SK-N-SH treated with all-trans-retinoic acid at 6 μM for 48 hours (cell line): ENCODE measurements at regions not wholly inside any gene's neighbourhood (a gene's known extent, or its start where the extent isn't known, plus 50 kb on each side); places are given as distances from the start of the nearest gene placed in this dataset.

Source experiments
- ATAC-seq: fragments of 200-7000 bp; cut with Tn5 transposase; 3 replicates; pipeline ENCODE4 v1.9.1; 2020; ENCODE audit warnings: mild to moderate bottlenecking, moderate library complexity
- BACH2 ChIP-seq: fragments of 250-450 bp; sonication (Bioruptor Pico); IDR thresholded peaks from 2 replicates; pipeline ENCODE4 v1.9.0; 2021; ENCODE audit warnings: mild to moderate bottlenecking, borderline replicate concordance
- CSDC2 ChIP-seq: fragments of 250-450 bp; sonication (Bioruptor Pico); IDR thresholded peaks from 2 replicates; pipeline ENCODE4 v1.5.0; 2020; ENCODE audit warnings: mild to moderate bottlenecking, moderate library complexity
- ESRRG ChIP-seq: fragments of 250-450 bp; sonication (Bioruptor Pico); IDR thresholded peaks from 2 replicates; pipeline ENCODE4 v1.6.1; 2021; ENCODE audit warnings: mild to moderate bottlenecking
- GLIS3 ChIP-seq: fragments of 250-450 bp; sonication (Bioruptor Pico); IDR thresholded peaks from 2 replicates; pipeline ENCODE4 v1.5.0; 2020; ENCODE audit warnings: mild to moderate bottlenecking, moderate library complexity
- ISL1 ChIP-seq: fragments of 250-450 bp; sonication (Bioruptor Pico); IDR thresholded peaks from 2 replicates; pipeline ENCODE4 v2.1.2; 2022; ENCODE audit warnings: mild to moderate bottlenecking, moderate library complexity
- OSR1 ChIP-seq: fragments of 250-450 bp; sonication (Bioruptor Pico); IDR thresholded peaks from 2 replicates; pipeline ENCODE4 v1.8.0; 2022; ENCODE audit warnings: moderate library complexity, mild to moderate bottlenecking, inconsistent platforms
- PPARA ChIP-seq: fragments of 250-450 bp; sonication (Bioruptor Pico); IDR thresholded peaks from 2 replicates; pipeline ENCODE4 v1.5.0; 2020; ENCODE audit warnings: mild to moderate bottlenecking, borderline replicate concordance
- RARB ChIP-seq: fragments of 250-450 bp; sonication (Bioruptor Pico); IDR thresholded peaks from 2 replicates; pipeline ENCODE4 v1.8.0; 2021; ENCODE audit warnings: mild to moderate bottlenecking, moderate library complexity
- TCF4 ChIP-seq: fragments of 250-450 bp; sonication (Bioruptor Pico); IDR thresholded peaks from 2 replicates; pipeline ENCODE4 v1.8.0; 2021; ENCODE audit warnings: mild to moderate bottlenecking, moderate library complexity, borderline replicate concordance
- TOX ChIP-seq: fragments of 250-450 bp; sonication (Bioruptor Pico); IDR thresholded peaks from 2 replicates; pipeline ENCODE4 v1.8.0; 2021; ENCODE audit warnings: mild to moderate bottlenecking, moderate library complexity, borderline replicate concordance
- ZFP3 ChIP-seq: fragments of 250-450 bp; sonication (Bioruptor Pico); IDR thresholded peaks from 2 replicates; pipeline ENCODE4 v1.5.0; 2020; ENCODE audit warnings: mild to moderate bottlenecking, moderate library complexity
- ZFP30 ChIP-seq: fragments of 450-650 bp; formaldehyde crosslinking; IDR thresholded peaks from 2 replicates; pipeline ENCODE4 v1.5.0; 2022; ENCODE audit warnings: mild to moderate bottlenecking, moderate library complexity
- ZNF565 ChIP-seq: fragments of 450-650 bp; formaldehyde crosslinking; conservative IDR thresholded peaks from 2 replicates; pipeline ENCODE4 v1.5.0; 2020; ENCODE audit warnings: low read depth, mild to moderate bottlenecking, moderate library complexity
- ZNF70 ChIP-seq: fragments of 450-650 bp; formaldehyde crosslinking; IDR thresholded peaks from 2 replicates; pipeline ENCODE4 v1.5.0; 2020; ENCODE audit warnings: mild to moderate bottlenecking, moderate library complexity
- ZNF8 ChIP-seq: fragments of 450-650 bp; formaldehyde crosslinking; IDR thresholded peaks from 2 replicates; pipeline ENCODE4 v1.5.0; 2020; ENCODE audit warnings: mild to moderate bottlenecking, moderate library complexity
- TF ChIP-seq, protein P1 (sequence below): fragments of 250-450 bp; sonication (Bioruptor Pico); IDR thresholded peaks from 2 replicates; pipeline ENCODE4 v1.8.0; 2021; ENCODE audit warnings: low read depth, mild to moderate bottlenecking, moderate library complexity, borderline replicate concordance
- TF ChIP-seq, protein P2 (sequence below): fragments of 250-450 bp; sonication (Bioruptor Pico); IDR thresholded peaks from 2 replicates; pipeline ENCODE4 v1.8.0; 2020; ENCODE audit warnings: mild to moderate bottlenecking, moderate library complexity, borderline replicate concordance
- TF ChIP-seq, protein P3 (sequence below): fragments of 250-450 bp; sonication (Bioruptor Pico); IDR thresholded peaks from 2 replicates; pipeline ENCODE4 v1.5.0; 2020; ENCODE audit warnings: mild to moderate bottlenecking, moderate library complexity

DNA sequence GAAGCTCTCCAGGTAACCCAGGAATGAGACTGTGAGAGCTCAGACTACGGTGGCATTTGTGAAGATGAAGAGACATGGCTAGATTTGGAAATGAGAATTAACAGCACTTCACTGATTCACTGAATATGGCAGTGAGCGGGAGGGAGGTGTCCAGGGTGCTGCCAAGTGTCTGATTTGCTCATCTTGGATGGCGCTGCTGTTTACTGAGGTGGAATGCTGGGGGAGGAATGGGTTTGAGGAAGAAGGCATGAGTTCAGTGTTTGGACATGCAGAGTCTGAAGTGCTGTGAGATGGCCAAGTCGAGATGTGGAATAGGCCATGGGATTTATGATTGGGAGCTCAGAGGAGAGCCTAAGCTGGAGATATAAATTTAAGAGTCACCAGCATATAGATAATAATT lies 437.1 kb upstream of the NPVF start (continued):
- TF ChIP-seq TCF4: no peak
- TF ChIP-seq OSR1 (CRISPR knock-in tag): no peak
- no peak for TF ChIP-seq GLIS3 (CRISPR knock-in tag)

DNA sequence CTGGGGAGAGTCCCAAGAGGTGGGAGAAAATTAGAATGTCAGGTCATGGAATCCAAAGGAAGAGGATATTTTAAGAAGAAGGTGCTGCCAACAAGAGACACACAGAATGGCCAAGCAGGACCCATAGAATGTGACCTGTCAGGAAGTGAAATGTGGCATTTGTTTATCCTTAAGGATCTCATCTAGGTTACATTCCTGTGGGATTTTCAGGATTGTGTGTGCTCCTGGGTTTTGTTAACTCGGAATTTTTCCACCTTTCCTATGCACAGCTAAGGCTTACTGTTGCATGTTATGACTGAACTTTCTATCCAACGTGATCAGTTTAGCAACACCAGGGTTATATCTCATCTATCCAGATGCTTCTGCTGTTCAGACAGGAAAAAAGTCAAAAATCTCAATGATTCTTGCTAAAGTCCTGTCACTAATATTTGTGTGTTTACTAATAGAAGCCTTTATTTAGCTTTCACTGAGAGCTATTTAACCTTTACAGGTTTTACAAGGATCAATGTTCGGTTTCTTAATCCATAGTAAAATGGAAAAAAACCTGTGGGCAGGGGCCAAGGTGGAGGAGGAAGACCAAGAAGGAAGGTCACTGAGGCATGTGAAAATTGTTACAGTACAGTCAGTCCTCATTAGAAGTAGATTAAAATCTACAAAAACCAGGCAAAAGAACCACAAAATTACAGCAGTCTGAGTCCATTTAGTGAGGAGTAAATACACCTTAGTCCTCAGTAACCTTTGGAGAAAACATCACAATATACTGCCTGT lies 437.8 kb upstream of the NPVF start:
- ATAC-seq: no peak
- no peak for TF ChIP-seq GLIS3 (CRISPR knock-in tag)
- TF ChIP-seq, protein P1, sequence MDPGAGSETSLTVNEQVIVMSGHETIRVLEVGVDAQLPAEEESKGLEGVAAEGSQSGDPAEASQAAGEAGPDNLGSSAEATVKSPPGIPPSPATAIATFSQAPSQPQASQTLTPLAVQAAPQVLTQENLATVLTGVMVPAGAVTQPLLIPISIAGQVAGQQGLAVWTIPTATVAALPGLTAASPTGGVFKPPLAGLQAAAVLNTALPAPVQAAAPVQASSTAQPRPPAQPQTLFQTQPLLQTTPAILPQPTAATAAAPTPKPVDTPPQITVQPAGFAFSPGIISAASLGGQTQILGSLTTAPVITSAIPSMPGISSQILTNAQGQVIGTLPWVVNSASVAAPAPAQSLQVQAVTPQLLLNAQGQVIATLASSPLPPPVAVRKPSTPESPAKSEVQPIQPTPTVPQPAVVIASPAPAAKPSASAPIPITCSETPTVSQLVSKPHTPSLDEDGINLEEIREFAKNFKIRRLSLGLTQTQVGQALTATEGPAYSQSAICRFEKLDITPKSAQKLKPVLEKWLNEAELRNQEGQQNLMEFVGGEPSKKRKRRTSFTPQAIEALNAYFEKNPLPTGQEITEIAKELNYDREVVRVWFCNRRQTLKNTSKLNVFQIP: no peak
- TF ChIP-seq ZNF70 (CRISPR knock-in tag): no peak
- TF ChIP-seq ZNF8 (CRISPR knock-in tag): no peak
- TF ChIP-seq TCF4: no peak
- no peak for TF ChIP-seq ESRRG
- no peak for TF ChIP-seq BACH2
- TF ChIP-seq ZFP3: no peak
- TF ChIP-seq, protein P2, sequence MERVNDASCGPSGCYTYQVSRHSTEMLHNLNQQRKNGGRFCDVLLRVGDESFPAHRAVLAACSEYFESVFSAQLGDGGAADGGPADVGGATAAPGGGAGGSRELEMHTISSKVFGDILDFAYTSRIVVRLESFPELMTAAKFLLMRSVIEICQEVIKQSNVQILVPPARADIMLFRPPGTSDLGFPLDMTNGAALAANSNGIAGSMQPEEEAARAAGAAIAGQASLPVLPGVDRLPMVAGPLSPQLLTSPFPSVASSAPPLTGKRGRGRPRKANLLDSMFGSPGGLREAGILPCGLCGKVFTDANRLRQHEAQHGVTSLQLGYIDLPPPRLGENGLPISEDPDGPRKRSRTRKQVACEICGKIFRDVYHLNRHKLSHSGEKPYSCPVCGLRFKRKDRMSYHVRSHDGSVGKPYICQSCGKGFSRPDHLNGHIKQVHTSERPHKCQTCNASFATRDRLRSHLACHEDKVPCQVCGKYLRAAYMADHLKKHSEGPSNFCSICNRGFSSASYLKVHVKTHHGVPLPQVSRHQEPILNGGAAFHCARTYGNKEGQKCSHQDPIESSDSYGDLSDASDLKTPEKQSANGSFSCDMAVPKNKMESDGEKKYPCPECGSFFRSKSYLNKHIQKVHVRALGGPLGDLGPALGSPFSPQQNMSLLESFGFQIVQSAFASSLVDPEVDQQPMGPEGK (CRISPR knock-in tag): no peak
- TF ChIP-seq TOX (CRISPR knock-in tag): no peak
- TF ChIP-seq RARB (CRISPR knock-in tag): no peak
- TF ChIP-seq ZFP30 (CRISPR knock-in tag): no peak
- TF ChIP-seq, protein P3, sequence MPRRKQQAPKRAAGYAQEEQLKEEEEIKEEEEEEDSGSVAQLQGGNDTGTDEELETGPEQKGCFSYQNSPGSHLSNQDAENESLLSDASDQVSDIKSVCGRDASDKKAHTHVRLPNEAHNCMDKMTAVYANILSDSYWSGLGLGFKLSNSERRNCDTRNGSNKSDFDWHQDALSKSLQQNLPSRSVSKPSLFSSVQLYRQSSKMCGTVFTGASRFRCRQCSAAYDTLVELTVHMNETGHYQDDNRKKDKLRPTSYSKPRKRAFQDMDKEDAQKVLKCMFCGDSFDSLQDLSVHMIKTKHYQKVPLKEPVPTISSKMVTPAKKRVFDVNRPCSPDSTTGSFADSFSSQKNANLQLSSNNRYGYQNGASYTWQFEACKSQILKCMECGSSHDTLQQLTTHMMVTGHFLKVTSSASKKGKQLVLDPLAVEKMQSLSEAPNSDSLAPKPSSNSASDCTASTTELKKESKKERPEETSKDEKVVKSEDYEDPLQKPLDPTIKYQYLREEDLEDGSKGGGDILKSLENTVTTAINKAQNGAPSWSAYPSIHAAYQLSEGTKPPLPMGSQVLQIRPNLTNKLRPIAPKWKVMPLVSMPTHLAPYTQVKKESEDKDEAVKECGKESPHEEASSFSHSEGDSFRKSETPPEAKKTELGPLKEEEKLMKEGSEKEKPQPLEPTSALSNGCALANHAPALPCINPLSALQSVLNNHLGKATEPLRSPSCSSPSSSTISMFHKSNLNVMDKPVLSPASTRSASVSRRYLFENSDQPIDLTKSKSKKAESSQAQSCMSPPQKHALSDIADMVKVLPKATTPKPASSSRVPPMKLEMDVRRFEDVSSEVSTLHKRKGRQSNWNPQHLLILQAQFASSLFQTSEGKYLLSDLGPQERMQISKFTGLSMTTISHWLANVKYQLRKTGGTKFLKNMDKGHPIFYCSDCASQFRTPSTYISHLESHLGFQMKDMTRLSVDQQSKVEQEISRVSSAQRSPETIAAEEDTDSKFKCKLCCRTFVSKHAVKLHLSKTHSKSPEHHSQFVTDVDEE: no peak
- no peak for TF ChIP-seq PPARA (CRISPR knock-in tag)

DNA sequence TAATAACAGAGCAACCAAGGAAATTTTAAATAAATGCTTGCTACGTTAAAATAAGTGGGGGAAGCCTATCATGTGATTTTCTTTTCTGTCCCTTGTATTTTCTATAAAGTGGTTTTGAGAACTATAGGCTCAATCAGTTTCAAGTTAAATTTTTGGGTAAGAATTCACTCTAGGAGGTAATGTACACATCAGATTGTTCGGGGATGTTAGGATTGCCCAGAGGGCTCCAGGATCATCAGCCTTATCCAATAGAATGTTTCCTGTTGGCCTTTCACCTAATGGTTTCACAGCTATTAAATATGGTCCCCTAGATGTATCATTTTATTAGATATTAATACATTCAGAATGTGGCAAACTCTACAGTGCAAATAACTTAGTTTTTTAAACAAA lies 438.4 kb upstream of the NPVF start:
- TF ChIP-seq ESRRG (no peak), GLIS3 (CRISPR knock-in tag) (no peak), BACH2 (no peak), ZNF565 (CRISPR knock-in tag) (no peak), ZFP3 (no peak), CSDC2 (CRISPR knock-in tag) (no peak), ZFP30 (CRISPR knock-in tag) (no peak), ISL1 (CRISPR knock-in tag) (no peak)
- TF ChIP-seq, protein P3: no peak
- no peak for ATAC-seq

DNA sequence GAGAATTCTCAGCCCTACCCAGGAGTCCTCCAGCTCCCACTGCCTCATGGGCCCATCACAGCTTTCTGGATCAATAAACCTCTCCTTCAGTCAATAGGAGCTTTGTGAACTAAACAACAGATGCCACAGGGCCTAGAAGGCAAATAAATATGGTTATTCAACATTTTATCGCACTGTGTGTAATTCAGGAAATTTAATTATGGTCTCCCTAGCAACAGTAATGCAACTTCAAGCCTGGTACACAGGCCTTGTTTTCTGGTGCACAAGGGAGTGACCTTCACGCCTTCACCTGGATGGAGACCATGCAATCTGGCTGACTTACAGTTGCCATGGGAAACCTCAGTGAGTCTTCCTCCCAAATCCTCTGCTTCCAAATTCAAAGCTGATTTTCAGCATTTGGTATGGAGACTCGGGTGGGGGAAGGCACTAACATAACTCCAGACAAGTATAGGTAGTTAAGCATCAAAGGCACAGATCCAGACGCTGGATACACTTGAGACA lies 441.0 kb upstream of the NPVF start:
- peak; percentile 59; the same call in 1 of the 2 replicates for TF ChIP-seq TCF4
- TF ChIP-seq PPARA (CRISPR knock-in tag): no peak
- no peak for ATAC-seq
